Stimulated activated CD4-positive, alpha-beta T cell treated with anti-CD3 and anti-CD28 coated beads, Interleukin-15, amount 100 ng/mL, for 48 hours (primary cell): ENCODE measurements at regions not wholly inside any gene's neighbourhood (a gene's known extent, or its start where the extent isn't known, plus 50 kb on each side); places are given as distances from the start of the nearest gene placed in this dataset.

Experiments used
- DNase-seq, 2 donors: peaks; one replicate each; pipeline ENCODE4 v3.0.0-alpha.2; 2020; ENCODE audit warnings: low read depth in 2 of 2

DNA sequence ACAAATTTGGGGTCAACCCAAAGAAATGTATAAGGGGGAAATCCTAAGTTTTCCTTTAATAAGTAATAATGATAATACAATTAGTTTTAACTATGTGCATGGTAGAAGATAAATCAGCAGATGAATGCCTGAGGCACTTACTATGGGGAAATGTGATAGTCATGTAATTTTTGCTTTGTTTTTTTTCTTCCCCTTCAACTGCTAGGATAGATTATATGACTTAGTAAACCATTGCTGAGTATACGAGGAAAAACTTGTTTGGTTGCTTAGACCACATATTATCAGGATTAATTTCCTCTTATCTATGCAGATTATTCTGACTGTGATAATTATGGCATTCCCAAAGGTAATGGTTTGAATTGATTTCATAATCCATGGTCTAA is 181.1 kb downstream of the TGFB2 start:
- DNase-seq = no peak

DNA sequence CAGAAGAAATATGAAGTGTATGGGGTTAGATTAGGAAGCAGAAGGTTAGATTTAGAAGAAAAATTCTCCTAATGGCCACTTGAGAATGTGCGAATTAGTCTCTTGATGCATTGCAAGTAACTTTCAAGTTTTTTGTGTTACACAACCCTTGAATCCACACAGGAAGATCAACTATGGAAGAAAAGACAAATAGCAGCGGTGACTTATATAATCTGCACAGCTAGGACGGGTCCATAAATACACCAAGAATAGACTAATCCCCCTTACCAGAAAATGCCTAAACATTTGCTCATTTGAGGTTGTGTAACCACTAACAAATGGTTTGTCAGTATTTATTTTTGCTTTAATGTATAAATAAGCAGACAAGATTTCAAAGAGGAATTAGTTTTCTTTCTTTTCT is 182.6 kb downstream of the TGFB2 start:
- no peak for DNase-seq

GRCh38 chr1:218529646-218530300 is 184.6 kb downstream of the TGFB2 start:
- no peak for DNase-seq

GRCh38 chr1:218531936-218532335 is 186.8 kb downstream of the TGFB2 start:
- DNase-seq = no peak

- DNase-seq = no peak
Observed at GRCh38 chr1:218536296-218536986, 191.3 kb downstream of the TGFB2 start.

DNA sequence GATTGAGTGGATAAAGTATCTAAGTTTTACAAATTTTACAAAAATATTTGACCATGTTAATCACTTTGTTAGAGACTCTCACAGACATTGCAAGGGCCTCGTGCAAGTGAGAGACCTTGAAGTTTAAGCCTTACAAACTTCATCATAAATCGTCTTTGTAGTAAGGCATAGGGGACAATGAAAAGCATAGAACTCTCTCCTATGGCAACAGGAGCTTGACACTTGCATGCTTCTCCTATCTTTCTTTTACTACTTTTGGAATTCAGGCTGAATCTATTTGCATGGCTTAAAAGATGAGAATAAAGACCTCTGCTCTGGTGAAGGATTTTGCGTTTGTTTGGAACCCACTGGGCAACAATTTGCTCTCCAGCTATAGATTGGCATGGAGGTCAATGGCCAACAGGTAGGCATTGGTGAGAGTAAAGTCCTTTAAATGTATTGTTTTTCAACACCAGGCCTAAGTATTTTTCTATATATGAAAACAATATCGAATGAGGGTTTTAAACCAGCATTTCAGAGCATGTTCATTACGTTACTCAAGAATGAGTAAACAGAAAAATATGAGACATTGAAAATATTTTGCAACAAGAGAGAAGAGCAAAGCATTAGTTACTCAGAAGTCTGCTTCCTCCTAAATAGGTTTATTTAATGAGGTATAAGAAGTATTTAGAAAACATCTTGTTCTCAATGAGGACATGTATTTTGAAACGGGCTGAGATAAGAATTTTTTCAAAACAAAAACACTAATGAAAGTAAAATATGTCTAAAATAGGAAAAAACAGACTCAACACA is 192.2 kb downstream of the TGFB2 start:
- DNase-seq = no peak

GRCh38 chr1:218538341-218538740 is 193.2 kb downstream of the TGFB2 start:
- DNase-seq = no peak

DNA sequence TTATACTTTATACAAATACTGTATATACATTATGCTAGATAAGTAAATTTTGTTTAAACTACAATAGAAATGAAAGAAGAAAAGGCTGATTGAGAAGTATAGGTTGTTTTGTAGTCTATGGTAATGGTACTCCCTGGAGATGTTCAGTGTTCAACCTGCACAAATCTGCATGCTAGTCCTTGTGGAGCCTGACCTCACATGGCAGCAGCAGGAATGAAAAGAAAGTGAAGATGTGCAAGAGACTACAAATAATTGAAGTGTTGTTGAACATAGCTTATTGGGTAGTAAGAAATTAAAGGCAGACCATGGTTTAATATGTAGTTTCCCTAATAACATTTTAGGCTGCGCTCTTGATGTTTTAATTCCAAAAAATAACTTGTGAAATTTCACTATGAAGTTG is 201.2 kb downstream of the TGFB2 start:
- DNase-seq = no peak

- DNase-seq = no peak
Observed at GRCh38 chr1:218547957-218548730, 203.0 kb downstream of the TGFB2 start.

DNA sequence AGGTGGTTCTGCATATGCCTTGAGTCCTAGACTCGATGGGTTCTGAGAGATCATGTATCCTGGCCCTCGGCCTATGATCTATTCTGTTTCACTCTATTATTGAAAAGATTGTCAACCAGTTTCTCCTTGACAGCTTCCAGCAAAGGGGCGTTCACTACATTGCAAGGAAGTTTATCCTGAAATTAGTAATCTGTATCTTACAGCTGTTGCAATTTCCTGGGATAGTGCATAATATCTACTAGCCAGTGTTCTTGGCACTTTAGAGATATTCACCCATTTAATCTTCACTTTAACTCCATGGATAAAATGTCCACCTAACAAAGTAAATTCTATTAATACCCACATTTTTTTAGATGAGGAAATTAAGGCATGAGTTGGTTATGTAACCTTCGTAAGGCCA is 203.6 kb downstream of the TGFB2 start:
- DNase-seq = no peak

- DNase-seq = no peak
Observed at GRCh38 chr1:218553197-218553596, 208.1 kb downstream of the TGFB2 start.

- DNase-seq = no peak
Observed at GRCh38 chr1:218556016-218556415, 210.9 kb downstream of the TGFB2 start.

DNA sequence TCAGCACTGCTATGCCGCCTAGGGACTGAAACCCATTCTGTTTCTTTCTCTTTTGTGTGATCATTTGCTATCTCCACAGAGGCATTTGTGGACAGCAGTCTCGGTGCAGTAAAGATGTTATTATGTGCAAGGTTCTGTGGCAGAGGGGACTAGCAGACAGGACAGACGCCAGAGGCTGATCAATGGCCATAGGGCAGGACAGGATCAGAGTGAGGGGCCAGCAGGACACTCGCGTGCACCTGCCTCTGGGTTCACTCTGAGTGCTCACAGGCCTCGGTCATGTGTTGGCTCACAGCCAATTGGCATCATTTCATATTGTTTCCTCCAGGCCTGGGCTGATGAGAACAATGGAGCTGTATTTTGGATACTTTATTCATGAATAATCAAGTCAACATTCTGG is 212.6 kb downstream of the TGFB2 start:
- DNase-seq = no peak

DNA sequence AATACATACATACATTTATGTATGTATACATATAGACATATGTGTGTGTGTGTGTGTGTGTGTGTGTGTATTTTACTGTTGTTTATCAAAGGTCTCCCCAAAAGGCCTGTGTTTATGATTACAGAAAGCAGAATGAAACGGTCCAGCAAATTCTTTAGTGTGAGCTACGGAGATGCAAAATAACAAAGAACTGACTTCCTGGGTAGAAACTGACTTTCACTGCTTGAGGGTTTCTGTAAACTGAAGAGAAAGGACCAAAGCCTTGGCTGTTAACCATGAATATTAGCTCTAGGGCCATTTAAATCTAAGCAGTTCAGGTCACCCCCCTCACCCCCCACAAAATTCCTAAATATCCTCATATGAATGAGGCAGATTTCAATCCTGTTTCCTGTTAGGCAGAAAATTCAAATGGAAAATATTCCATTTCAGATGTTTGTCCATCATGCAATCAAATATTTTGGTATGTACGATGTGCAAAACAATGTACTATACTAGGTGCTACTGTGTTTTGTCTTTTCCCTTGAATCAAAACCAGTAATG is 213.2 kb downstream of the TGFB2 start:
- DNase-seq = no peak

DNA sequence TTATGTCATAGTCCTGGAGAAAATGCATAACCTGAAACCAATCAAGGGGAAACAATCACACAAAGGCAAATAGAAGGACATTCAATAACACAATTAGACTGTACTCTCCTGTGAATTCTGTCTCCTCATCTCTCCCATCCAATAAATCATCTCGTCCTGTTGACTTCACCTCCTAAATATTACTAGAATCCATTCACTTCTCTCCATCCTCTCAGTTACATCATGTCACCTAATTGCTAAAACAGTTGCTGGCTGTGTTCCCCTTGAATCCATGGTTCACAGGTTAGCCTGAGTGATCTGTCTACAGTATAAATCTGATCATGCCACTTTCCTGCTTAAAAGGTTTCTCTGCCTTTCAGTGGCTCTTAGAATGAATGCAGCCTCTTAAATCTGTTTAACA is 220.2 kb downstream of the TGFB2 start:
- DNase-seq = no peak

GRCh38 chr1:218568962-218569550 is 223.9 kb downstream of the TGFB2 start:
- no peak for DNase-seq

DNA sequence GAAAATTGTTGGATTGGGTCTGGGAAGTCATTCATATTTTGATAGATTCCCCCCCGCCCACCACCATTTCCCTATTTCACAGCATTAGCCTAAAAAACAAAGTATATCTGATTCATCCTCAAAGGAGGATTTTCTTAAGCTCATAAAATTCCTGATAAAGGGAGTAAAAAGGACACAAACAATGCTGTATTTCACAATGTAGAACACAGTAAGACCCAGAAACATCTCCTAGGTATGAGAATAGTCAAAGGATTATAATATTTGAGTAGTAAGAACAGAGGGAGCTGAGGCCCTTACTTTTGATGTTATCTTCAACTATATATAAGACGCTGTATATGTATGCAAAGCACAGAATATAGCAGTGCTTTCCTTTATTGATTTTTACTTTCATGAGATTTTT is 225.3 kb downstream of the TGFB2 start:
- no peak for DNase-seq

GRCh38 chr1:218571491-218571890 is 226.4 kb downstream of the TGFB2 start:
- no peak for DNase-seq

- no peak for DNase-seq
Observed at GRCh38 chr1:218572050-218572449, 226.9 kb downstream of the TGFB2 start.

GRCh38 chr1:218573925-218574324 is 228.8 kb downstream of the TGFB2 start:
- no peak for DNase-seq

DNA sequence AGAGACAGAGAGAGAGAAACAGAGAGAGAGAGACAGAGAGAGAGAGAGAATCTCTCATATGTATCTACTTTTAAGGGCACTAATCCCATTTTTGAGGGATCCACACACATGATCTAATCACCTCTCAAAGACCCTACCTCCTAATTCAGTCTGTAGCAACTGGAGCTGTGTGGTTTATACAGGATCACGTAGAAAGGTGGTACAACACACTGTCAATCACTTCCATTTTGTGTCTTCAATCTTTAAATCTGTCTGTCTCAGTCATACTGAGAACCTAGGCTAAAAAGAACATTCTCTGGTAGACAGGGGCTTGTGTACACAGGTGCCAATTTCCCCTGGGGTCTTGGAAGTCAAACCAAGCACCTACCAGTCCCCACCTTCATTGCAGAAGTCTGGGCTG is 229.9 kb downstream of the TGFB2 start:
- no peak for DNase-seq

- DNase-seq = no peak
Observed at GRCh38 chr1:218575856-218576255, 230.7 kb downstream of the TGFB2 start.
